Uterus (tissue), 2 donors: ENCODE measurements at regions not wholly inside any gene's neighbourhood (a gene's known extent, or its start where the extent isn't known, plus 50 kb on each side); places are given as distances from the start of the nearest gene placed in this dataset.

ENCODE experiments used
- CTCF ChIP-seq, 4 experiments: fragments of 200-600 bp in 2 of 4; fragments of 450-650 bp in 2 of 4; sonication (generic) in 2 of 4; IDR thresholded peaks; one replicate each; pipeline ENCODE4 v1.5.1; 2016 to 2019; ENCODE audit warnings: antibody characterized with exemption in 4 of 4, mild to moderate bottlenecking in 2 of 4, moderate library complexity in 1 of 4
- POLR2A ChIP-seq, 2 donors: fragments of 450-650 bp; IDR thresholded peaks; one replicate each; pipeline ENCODE4 v1.6.1; 2016; ENCODE audit warnings: antibody characterized with exemption in 2 of 2, mild to moderate bottlenecking in 1 of 2, moderate library complexity in 1 of 2

GRCh38 chr3:17935222-17935621 is 192.8 kb upstream of the TBC1D5 start:
- no peak for TF ChIP-seq CTCF (IDR thresholded peaks at IDR 0.05)
- no peak for TF ChIP-seq POLR2A (IDR thresholded peaks at IDR 0.05)
